GM12875 (cell line): ENCODE measurements at regions not wholly inside any gene's neighbourhood (a gene's known extent, or its start where the extent isn't known, plus 50 kb on each side); places are given as distances from the start of the nearest gene placed in this dataset.

ENCODE experiments used
- H3K4me3 ChIP-seq: one replicate; pipeline ENCODE4 v1.5.1; 2011; ENCODE audit warnings: low read depth, low read length, control low read depth
- TF ChIP-seq, protein P1 (sequence below): IDR thresholded peaks from 2 replicates; pipeline ENCODE4 v1.5.1; 2011; ENCODE audit warnings: low read depth, mild to moderate bottlenecking, control low read depth, inconsistent platforms, low read length, moderate library complexity, borderline replicate concordance; ENCODE audit not compliant: insufficient read depth

DNA sequence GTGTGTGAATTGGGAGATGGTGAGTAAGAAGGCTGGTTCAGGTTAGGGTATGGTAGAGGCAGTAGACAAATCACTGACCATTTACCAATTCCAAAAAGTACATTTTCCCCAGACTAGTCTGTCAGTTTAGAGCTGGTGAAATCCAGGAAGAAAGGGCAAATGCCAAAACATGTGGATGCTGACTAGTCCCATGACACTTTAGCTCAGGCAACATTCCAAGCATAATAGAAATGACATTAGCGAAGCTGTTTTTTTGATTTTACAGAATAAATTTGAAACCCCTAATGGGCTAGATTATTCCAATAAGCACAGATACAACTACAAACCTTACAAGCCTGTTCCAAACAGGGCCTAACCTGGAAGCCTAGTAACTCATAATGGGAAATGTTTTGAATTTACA lies 884.2 kb downstream of the FLRT2 start:
- H3K4me3 ChIP-seq: no peak overlapping the region
- TF ChIP-seq, protein P1, sequence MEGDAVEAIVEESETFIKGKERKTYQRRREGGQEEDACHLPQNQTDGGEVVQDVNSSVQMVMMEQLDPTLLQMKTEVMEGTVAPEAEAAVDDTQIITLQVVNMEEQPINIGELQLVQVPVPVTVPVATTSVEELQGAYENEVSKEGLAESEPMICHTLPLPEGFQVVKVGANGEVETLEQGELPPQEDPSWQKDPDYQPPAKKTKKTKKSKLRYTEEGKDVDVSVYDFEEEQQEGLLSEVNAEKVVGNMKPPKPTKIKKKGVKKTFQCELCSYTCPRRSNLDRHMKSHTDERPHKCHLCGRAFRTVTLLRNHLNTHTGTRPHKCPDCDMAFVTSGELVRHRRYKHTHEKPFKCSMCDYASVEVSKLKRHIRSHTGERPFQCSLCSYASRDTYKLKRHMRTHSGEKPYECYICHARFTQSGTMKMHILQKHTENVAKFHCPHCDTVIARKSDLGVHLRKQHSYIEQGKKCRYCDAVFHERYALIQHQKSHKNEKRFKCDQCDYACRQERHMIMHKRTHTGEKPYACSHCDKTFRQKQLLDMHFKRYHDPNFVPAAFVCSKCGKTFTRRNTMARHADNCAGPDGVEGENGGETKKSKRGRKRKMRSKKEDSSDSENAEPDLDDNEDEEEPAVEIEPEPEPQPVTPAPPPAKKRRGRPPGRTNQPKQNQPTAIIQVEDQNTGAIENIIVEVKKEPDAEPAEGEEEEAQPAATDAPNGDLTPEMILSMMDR: no peak

DNA sequence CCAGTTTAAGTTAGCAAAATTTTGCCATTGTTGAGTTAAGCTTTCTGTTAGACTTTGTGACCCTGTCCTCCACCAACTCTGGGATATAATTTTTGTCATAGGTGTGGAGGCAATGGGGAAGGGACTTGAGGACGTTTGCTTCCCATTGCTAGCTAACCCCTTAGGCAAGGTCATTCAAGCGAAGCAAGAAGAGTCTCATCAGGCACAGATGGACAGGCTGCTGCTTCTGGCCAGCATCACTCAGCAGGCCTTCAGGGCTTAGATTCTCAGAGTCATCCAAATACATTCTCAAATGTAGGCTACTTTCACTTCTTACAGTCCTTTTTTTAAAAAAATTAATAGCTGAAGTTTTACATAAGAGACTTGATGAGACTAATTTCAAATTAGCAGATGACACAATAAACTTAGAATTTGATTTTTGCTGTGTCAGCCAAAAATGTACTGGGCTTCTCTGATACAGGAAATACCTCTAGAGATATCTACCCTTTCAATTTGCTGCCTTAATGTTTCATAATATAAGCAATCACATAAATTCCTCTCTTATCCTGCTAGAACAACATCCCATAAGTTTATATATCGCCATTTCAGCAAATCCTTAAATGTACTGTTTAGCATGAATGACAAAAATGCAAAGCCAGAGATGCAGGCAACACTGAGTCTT lies 875.2 kb downstream of the FLRT2 start:
- no peak overlapping the region for H3K4me3 ChIP-seq
- TF ChIP-seq, protein P1: no peak

DNA sequence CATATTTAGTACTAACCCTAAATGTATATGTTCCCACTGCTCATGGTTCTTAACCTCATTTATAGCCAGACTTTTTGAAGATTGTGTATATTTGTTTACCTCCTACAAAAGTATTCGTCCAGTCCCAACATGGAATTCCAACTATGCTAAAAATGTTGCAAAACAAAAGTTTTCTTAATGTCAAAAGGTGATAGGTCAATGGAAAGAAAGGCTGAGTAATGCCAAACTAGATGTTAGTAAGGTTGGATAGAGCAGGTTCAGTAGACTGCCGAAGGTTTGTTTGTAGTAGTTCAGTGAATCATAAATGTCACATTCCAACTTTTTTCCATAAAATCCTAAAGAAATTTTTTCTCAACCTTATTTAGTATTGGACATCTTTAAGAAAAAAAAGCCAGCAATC lies 874.5 kb downstream of the FLRT2 start:
- H3K4me3 ChIP-seq: no peak overlapping the region
- TF ChIP-seq, protein P1: no peak

DNA sequence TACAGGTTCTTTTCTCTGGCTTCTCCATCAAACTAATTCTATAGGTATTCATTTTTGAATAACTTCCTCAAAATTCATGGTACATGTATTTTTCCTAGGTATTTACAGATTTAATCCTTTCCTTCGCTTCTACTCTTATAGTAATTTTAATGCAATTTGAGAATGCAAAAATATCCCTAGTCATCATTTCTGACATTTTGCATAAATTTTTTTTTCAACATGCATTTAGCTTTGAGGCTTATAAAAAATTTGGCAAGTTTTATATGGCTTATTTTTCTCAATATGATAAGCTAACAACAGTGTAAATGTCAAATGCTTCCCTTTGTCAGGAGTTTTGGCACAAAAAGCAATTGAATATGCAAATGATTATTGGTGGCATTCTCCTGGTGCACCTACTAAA lies 872.6 kb downstream of the FLRT2 start:
- no peak overlapping the region for H3K4me3 ChIP-seq
- TF ChIP-seq, protein P1: no peak

DNA sequence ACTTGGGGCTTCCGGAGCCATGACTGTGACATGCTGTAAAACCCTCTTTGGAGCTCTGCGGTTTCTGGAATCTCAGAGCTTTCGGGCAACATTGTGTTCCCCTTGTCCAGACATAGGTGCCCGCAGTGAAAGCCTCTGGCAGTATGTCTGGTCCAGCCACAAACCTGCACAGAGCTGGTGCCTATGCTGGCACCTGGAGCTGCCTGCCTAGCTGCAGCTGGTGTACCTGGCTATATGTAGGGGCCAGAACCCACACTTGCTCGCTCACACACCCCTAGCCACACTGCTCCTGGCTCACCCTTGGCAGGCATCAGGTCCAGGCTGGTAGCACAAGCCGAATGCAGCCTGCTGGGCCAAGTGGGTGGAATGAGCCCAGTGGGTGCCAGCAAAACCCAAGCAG lies 861.1 kb downstream of the FLRT2 start:
- no peak overlapping the region for H3K4me3 ChIP-seq
- TF ChIP-seq, protein P1: no peak

DNA sequence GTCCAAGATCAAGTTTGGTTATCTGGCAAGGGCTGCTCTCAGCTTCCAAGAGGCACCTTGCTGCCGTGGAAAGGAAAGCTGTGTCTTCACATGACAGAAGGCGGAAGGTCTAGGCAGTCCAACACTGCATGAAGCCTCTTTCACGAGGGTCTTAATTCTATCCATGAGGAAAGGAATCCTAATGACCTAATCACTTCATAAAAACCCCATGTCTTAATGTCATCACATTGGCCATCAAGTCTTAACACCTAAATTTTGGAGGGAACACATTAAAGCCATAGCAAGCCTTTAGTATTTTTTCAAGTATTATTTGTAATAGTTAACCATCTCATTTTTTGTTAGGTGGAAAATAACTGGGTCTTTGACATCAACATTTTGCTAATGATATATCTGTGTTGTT lies 858.3 kb downstream of the FLRT2 start:
- no peak overlapping the region for H3K4me3 ChIP-seq
- TF ChIP-seq, protein P1: no peak

DNA sequence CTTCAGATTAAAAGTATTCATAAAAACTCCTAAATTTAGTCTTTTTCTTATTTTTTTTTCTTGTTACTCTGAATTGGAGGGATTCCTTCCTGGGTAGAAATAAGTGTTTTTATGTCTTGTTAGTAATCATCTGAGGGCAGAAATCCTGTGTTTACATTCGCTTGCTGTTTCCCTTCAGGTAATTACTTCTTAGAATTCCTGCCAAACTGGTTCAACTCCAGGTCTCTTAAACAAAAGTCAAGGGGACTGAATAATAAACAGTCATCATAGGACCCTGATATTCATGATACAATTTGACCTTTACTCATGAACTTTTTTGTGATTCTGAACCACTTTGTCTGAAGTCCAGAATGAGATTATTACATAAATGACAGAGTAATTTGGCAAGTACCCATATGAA lies 843.9 kb downstream of the FLRT2 start:
- no peak overlapping the region for H3K4me3 ChIP-seq
- TF ChIP-seq, protein P1: no peak
